HG02588 (cell line): ENCODE measurements at regions not wholly inside any gene's neighbourhood (a gene's known extent, or its start where the extent isn't known, plus 50 kb on each side); places are given as distances from the start of the nearest gene placed in this dataset.

Experiments used
- ATAC-seq: cut with Tn5 transposase; IDR thresholded peaks from one replicate; pipeline ENCODE4 v1.9.1; 2021; ENCODE audit warnings: mild to moderate bottlenecking, moderate library complexity; ENCODE audit not compliant: unreplicated experiment

GRCh38 chr6:163634211-163635171 is 220.0 kb downstream of the QKI start:
- ATAC-seq = no peak

- ATAC-seq = no peak
These were observed 216.5 kb downstream of the QKI start for GRCh38 chr6:163630991-163631390.

- ATAC-seq = no peak
These were observed 216.1 kb downstream of the QKI start for GRCh38 chr6:163630572-163630971.

GRCh38 chr6:163630096-163630495 is 215.6 kb downstream of the QKI start:
- ATAC-seq = no peak
